ENCODE measurements at regions not wholly inside any gene's neighbourhood (a gene's known extent, or its start where the extent isn't known, plus 50 kb on each side); places are given as distances from the start of the nearest gene placed in this dataset.

- no peak for DNase-seq (ENCODE audit: low read depth, low spot score)
- in situ Hi-C loops (cut with HindIII; ENCODE audit: low sequenced_read_pairs), result no loop called here
- no peak for TF ChIP-seq CTCF (IDR thresholded peaks at IDR 0.05; ENCODE audit: low read depth, low read length)
- no peak overlapping the region for H3K4me3 ChIP-seq (ENCODE audit: low read depth, low read length)
Observed at GRCh38 chr11:81596704-81597103, 1137.0 kb downstream of the FAM181B start.

DNA sequence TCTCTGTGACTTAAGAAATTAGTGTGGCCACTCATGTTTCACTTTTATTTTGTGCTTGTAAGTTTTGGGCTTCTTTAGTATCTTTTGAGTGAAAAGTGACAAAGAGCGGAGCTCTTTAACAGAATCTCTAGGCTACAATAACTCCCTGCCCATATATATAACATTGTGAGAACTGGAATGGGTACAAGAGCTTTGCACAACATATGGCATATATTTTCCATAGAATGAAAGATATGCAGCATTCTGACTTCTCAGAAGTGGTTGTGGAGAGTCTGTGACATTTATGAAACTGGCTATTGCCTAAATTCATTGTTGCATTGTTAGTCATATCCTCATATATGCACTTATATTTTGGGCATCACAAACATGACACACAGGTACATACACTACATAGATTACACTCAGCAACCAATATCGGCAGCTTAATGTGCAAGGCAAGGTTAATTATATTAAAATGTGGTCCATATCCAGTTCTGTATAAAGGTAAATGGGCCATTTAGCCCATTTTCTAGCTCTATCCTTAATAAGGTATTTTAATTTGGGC lies 1148.2 kb downstream of the FAM181B start:
- DNase-seq (ENCODE audit: low read depth, low spot score), result no peak
- in situ Hi-C loops (cut with HindIII; ENCODE audit: low sequenced_read_pairs), result no loop called here
- no peak for TF ChIP-seq CTCF (IDR thresholded peaks at IDR 0.05; ENCODE audit: low read depth, low read length)
- H3K4me3 ChIP-seq (ENCODE audit: low read depth, low read length), result no peak overlapping the region

GRCh38 chr11:81579339-81579738 lies 1154.3 kb downstream of the FAM181B start:
- no peak overlapping the region for H3K4me3 ChIP-seq (ENCODE audit: low read depth, low read length)
- no peak for TF ChIP-seq CTCF (IDR thresholded peaks at IDR 0.05; ENCODE audit: low read depth, low read length)
- in situ Hi-C loops (cut with HindIII; ENCODE audit: low sequenced_read_pairs), result no loop called here
- DNase-seq (ENCODE audit: low read depth, low spot score), result no peak

GRCh38 chr11:81578571-81578970 lies 1155.1 kb downstream of the FAM181B start:
- H3K4me3 ChIP-seq (ENCODE audit: low read depth, low read length), result no peak overlapping the region
- in situ Hi-C loops (cut with HindIII; ENCODE audit: low sequenced_read_pairs), result no loop called here
- DNase-seq (ENCODE audit: low read depth, low spot score), result no peak
- no peak for TF ChIP-seq CTCF (IDR thresholded peaks at IDR 0.05; ENCODE audit: low read depth, low read length)

- no peak for TF ChIP-seq CTCF (IDR thresholded peaks at IDR 0.05; ENCODE audit: low read depth, low read length)
- DNase-seq (ENCODE audit: low read depth, low spot score), result no peak
- in situ Hi-C loops (cut with HindIII; ENCODE audit: low sequenced_read_pairs), result no loop called here
- no peak overlapping the region for H3K4me3 ChIP-seq (ENCODE audit: low read depth, low read length)
Observed at GRCh38 chr11:81574301-81574700, 1159.4 kb downstream of the FAM181B start.

DNA sequence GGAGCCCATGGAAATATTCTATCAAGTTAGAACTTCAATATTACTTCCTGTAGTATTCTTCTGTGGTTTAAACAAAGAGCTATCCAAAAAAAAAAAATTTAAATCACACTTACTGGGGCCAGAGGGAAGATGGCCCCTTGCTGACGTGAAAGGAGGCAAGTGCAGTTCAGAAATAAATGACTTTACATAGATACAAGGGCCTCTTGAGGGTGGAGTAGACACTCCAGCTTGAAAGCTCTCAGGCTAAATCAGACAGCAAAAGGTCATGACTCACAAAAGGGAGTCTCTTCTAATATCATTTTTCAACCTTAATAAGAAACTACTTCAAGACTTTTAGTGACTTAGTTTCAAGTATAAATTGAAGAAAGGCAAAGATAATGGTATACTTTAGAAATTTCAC lies 1160.3 kb downstream of the FAM181B start:
- in situ Hi-C loops (cut with HindIII; ENCODE audit: low sequenced_read_pairs), result no loop called here
- no peak overlapping the region for H3K4me3 ChIP-seq (ENCODE audit: low read depth, low read length)
- DNase-seq (ENCODE audit: low read depth, low spot score), result no peak
- TF ChIP-seq CTCF (IDR thresholded peaks at IDR 0.05; ENCODE audit: low read depth, low read length), result no peak

GRCh38 chr11:81570669-81571068 lies 1163.0 kb downstream of the FAM181B start:
- in situ Hi-C loops (cut with HindIII; ENCODE audit: low sequenced_read_pairs), result no loop called here
- DNase-seq (ENCODE audit: low read depth, low spot score), result no peak
- no peak overlapping the region for H3K4me3 ChIP-seq (ENCODE audit: low read depth, low read length)
- no peak for TF ChIP-seq CTCF (IDR thresholded peaks at IDR 0.05; ENCODE audit: low read depth, low read length)
